Fibroblast of mammary gland (primary cell): ENCODE measurements at regions not wholly inside any gene's neighbourhood (a gene's known extent, or its start where the extent isn't known, plus 50 kb on each side); places are given as distances from the start of the nearest gene placed in this dataset.

Experiments used
- DNase-seq: peaks from one replicate; pipeline ENCODE4 v3.0.0-alpha.2; 2010; ENCODE audit warnings: low read depth
- H3K4me3 ChIP-seq: 2 replicates; pipeline ENCODE4 v1.5.1; 2011; ENCODE audit warnings: low read depth, mild to moderate bottlenecking, low read length, moderate library complexity; ENCODE audit not compliant: control insufficient read depth
- TF ChIP-seq, protein P1 (sequence below): conservative IDR thresholded peaks from 2 replicates; pipeline ENCODE4 v1.5.1; 2011; ENCODE audit warnings: low read depth, low read length, inconsistent platforms; ENCODE audit not compliant: control insufficient read depth, insufficient read depth

DNA sequence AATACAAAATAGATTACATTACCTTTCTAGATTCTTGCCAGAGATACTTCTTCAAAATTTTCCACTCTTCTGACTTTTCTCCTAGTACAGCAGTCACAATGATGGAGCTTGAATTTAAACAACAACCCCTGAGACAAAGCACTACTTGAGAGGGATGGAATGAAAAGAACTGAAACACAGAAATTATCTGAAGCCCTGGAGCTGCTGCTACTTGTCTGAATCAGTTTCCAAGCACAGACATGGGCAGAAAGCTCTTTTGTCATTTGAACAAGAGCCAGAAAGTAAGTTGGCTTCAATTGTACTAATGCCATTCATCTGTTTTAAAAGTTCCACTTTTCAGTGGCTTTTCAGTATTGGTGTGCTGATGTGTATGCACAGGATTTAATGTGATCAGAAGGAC, 718.5 kb upstream of the ARPP21 start:
- TF ChIP-seq, protein P1, sequence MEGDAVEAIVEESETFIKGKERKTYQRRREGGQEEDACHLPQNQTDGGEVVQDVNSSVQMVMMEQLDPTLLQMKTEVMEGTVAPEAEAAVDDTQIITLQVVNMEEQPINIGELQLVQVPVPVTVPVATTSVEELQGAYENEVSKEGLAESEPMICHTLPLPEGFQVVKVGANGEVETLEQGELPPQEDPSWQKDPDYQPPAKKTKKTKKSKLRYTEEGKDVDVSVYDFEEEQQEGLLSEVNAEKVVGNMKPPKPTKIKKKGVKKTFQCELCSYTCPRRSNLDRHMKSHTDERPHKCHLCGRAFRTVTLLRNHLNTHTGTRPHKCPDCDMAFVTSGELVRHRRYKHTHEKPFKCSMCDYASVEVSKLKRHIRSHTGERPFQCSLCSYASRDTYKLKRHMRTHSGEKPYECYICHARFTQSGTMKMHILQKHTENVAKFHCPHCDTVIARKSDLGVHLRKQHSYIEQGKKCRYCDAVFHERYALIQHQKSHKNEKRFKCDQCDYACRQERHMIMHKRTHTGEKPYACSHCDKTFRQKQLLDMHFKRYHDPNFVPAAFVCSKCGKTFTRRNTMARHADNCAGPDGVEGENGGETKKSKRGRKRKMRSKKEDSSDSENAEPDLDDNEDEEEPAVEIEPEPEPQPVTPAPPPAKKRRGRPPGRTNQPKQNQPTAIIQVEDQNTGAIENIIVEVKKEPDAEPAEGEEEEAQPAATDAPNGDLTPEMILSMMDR = no peak
- no peak for DNase-seq
- H3K4me3 ChIP-seq = no peak overlapping the region

DNA sequence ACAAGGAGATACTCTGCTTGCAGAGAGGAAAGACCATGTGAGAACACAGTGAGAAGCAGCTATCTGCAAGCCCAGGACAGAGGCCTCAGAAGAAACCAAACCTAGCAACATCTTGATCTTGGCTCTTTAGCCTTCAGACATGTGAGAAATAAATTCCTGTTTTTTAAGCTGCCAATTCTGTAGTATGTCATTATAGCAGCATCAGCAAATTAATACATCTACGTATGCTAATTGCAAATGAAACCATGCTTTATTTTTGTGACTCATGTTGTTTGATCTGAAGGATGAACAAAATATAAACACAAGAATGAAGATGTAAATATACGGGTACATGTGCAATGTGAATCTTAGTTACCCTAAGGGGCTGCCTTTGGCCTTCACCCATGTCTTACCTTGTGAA, 714.4 kb upstream of the ARPP21 start:
- DNase-seq = no peak
- TF ChIP-seq, protein P1 = no peak
- H3K4me3 ChIP-seq = no peak overlapping the region

DNA sequence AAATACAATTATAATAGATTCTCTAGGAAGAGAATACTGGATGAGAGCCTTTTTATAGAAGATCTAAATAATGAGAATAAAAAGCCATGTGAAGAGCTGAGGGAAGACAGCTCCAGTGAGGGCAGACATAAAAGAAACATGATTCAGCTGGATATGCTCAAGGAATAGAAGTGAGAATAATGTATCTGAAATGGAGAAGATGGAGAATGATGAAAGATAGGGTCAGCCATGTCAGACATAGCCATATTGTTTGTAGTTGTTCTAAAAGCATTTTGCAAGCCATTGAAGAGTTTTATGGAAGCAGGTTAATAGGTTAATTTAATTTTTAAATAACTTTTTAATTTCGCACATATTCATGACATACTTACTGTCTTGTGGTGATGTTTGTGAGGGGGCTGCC, 713.5 kb upstream of the ARPP21 start:
- H3K4me3 ChIP-seq = no peak overlapping the region
- DNase-seq = no peak
- TF ChIP-seq, protein P1 = no peak

DNA sequence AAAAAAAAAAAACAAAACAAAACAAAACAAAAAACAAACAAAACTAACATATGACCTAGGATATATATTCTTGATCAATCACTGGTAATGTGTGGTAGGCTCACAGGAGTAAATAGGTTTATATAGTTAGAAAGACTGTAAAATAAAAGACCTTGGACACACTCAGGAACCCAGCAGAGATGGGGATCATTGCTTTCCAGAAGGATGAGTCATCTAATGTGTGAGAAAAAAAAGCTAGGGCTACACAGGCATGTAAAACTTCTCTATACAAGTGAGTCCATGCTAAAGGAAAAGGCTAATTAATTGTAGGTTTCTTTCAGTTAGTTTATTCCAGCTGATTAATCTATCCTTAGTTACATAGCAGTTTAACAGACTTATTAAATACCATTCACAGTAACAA, 710.3 kb upstream of the ARPP21 start:
- no peak for DNase-seq
- H3K4me3 ChIP-seq = no peak overlapping the region
- TF ChIP-seq, protein P1 = no peak

DNA sequence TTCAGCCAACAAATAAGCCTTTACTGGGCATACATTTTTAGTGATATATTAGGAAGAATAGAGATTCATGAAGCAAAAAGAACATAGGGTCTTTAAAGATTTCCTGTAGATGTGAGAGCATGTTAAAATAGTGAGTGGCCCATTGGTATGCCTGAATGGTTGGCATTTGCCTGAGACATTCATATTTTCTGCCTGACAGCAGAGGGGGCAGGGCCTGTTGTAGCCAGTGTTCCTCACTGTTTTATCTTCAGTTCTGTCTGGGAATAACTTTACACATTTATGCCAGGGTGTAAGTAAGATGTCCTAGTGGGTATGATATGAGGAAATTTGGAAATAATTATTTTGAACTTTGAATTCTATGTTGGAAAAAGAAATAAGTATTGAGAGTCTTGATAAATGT, 704.7 kb upstream of the ARPP21 start:
- TF ChIP-seq, protein P1 = no peak
- no peak for DNase-seq
- no peak overlapping the region for H3K4me3 ChIP-seq

DNA sequence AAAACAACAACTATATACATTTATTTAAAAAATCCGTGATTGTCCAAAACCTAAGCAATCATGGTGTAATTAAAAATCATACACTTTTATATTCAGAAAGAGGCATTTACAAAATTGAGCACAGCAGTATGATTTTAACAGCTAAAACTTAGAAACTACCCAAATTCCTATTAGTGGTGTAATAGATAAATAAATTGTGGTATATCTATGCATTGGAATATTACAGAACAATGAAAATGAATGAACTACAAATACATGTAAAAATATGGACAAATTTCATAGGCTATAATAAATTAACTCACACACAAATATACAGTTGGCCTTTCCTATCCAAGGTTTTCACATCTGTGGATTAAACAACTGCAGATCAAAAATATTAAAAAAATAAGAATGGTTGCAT, 700.5 kb upstream of the ARPP21 start:
- TF ChIP-seq, protein P1 = no peak
- no peak for DNase-seq
- H3K4me3 ChIP-seq = no peak overlapping the region

DNA sequence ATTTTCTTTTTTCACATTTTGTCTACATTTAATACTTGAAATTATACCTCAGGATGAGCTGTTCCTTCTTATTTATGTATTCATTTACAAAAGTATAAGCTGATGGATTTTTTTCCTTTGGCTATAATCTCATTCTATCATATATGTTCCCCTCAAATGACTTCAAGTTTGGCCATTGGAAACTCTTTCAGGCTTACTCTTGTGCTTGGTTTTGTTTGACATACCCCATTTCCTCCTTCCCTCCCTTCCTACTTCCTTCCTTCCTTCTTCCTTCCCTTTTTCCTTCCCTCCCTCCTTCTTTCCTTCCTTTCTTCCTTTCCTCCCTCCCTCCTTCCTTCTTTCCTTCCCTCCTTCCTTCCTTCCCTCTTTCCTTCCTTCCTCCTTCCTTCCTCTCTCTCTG, 697.1 kb upstream of the ARPP21 start:
- TF ChIP-seq, protein P1 = no peak
- no peak for DNase-seq
- no peak overlapping the region for H3K4me3 ChIP-seq
